Tibial nerve (tissue), 3 donors: ENCODE measurements at regions not wholly inside any gene's neighbourhood (a gene's known extent, or its start where the extent isn't known, plus 50 kb on each side); places are given as distances from the start of the nearest gene placed in this dataset.
"Not testable (repeated sequence)": the region's sequence is repeated elsewhere in the genome, so short reads cannot be mapped to it uniquely, and the experiment has no call there.

Experiments used
- CTCF ChIP-seq, 5 experiments: fragments of 200-600 bp in 3 of 5; fragments of 450-650 bp in 2 of 5; sonication (generic) in 3 of 5; IDR thresholded peaks; one replicate each; pipeline ENCODE4 v1.5.1; 2016 to 2019; ENCODE audit warnings: antibody characterized with exemption in 5 of 5, mild to moderate bottlenecking in 3 of 5, moderate library complexity in 2 of 5
- POLR2A ChIP-seq, 2 donors: fragments of 450-650 bp; IDR thresholded peaks; one replicate each; pipeline ENCODE4 v1.6.1; 2017; ENCODE audit warnings: antibody characterized with exemption in 2 of 2, mild to moderate bottlenecking in 2 of 2, moderate library complexity in 2 of 2

- TF ChIP-seq CTCF, POLR2A (IDR thresholded peaks at IDR 0.05): not testable (repeated sequence)
These were observed 292.6 kb downstream of the RPIA start for GRCh38 chr2:88984079-88984478.
